ENCODE measurements at regions not wholly inside any gene's neighbourhood (a gene's known extent, or its start where the extent isn't known, plus 50 kb on each side); places are given as distances from the start of the nearest gene placed in this dataset.

DNA sequence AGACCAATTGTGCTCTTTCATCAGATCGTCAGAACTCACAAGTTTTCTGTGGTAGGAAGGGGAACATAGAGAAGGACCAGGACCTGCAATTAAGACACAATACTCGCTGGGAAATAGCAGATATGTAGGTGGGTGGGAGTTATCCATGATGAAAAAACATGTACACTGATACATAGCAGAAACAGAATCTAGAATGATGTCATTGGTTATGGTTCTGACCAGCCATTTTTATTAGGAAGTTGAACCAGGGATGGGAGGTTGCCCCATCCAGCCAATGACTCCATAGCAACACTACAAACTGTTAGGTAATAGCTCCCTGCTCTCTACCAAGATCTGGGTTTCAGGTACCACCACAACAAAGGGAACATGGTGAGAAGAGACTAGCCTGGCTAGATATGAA is 393.5 kb upstream of the PBX1 start:
- Histone ChIP-seq H4K8ac (ENCODE audit: low read depth in 2 of 2, low read length in 2 of 2) (no peak overlapping the region), H3K4me2 (ENCODE audit: low read depth, low read length) (no peak overlapping the region), H4K5ac (ENCODE audit: low read depth, low read length) (no peak overlapping the region), H3K36me3 (ENCODE audit: control insufficient read depth, insufficient read depth, low read length) (no peaks in the 10 kb centered on the region), H3K9ac (ENCODE audit: low read depth, low read length) (no peak overlapping the region), H3K9me3 (ENCODE audit: control insufficient read depth, insufficient read depth, low read length) (no peaks in the 10 kb centered on the region), H3K18ac (ENCODE audit: low read depth, low read length) (no peak overlapping the region), H2BK120ac (ENCODE audit: low read depth, low read length) (no peak overlapping the region), H2BK15ac (ENCODE audit: low read depth, low read length) (no peak overlapping the region), H2AFZ (replicated peaks; ENCODE audit: low read length, poor library complexity) (no peak overlapping the region), H2AK9ac (replicated peaks; ENCODE audit: low read depth, low read length, poor library complexity) (no peak overlapping the region), H3K9me1 (ENCODE audit: insufficient read depth, low read length) (no peaks in the 10 kb centered on the region), H4K20me1 (ENCODE audit: insufficient read depth, low read length) (no peaks in the 10 kb centered on the region), H4K91ac (ENCODE audit: insufficient read depth, low read depth, low read length) (no peak overlapping the region), H3K27ac (ENCODE audit: insufficient read depth, low read length) (no peak overlapping the region), H3K14ac (replicated peaks; ENCODE audit: low read depth, low read length) (no peak overlapping the region), H3K4ac (ENCODE audit: low read depth, low read length) (no peak overlapping the region), H2BK20ac (ENCODE audit: low read depth, low read length) (no peak overlapping the region), H3K27me3 (ENCODE audit: control insufficient read depth, insufficient read depth, low read length) (no peaks in the 10 kb centered on the region), H3K4me1 (ENCODE audit: control insufficient read depth, insufficient read depth, low read length) (no peaks in the 10 kb centered on the region), H3K56ac (ENCODE audit: extremely low read depth, insufficient read depth, low read length) (no peak overlapping the region), H3K79me1 (ENCODE audit: low read depth in 1 of 2, low read length in 2 of 2) (no peaks in the 10 kb centered on the region), H2AK5ac (ENCODE audit: low read depth, low read length) (no peak overlapping the region), H3K4me3 (ENCODE audit: insufficient read depth, low read depth, low read length) (no peak overlapping the region), H2BK5ac (ENCODE audit: low read depth, low read length, poor library complexity, severe bottlenecking) (no peak overlapping the region), H3K23ac (ENCODE audit: low read depth, low read length) (no peak overlapping the region)
- no CpG with 5 or more reads among the region's 2 CpGs for WGBS, 2 experiments (ENCODE audit: extremely low coverage in 2 of 2, insufficient read length in 1 of 2)
- dilution Hi-C loops (cut with HindIII; ENCODE audit: low sequenced_read_pairs, unreplicated experiment) (no loop called here), intact Hi-C loops (cut with micrococcal nuclease) (no loop called here), in situ Hi-C loops (cut with MboI; ENCODE audit: low sequenced_read_pairs) (no loop called here)
- TF ChIP-seq MXI1 (IDR thresholded peaks at IDR 0.05; ENCODE audit: borderline replicate concordance, low read depth, low read length) (no peak), POLR2A (IDR thresholded peaks at IDR 0.05; ENCODE audit: low read depth, low read length) (no peak), MAZ (IDR thresholded peaks at IDR 0.05; ENCODE audit: borderline replicate concordance, low read depth, low read length) (no peak), FOS (IDR thresholded peaks at IDR 0.05; ENCODE audit: low read depth, low read length) (no peak), MAFK (IDR thresholded peaks at IDR 0.05; ENCODE audit: low read depth, low read length) (no peak), NFE2L2 (IDR thresholded peaks at IDR 0.05; ENCODE audit: low read depth, low read length) (no peak), RCOR1 (IDR thresholded peaks at IDR 0.05; ENCODE audit: insufficient replicate concordance, low read length) (no peak), SMC3 (IDR thresholded peaks at IDR 0.05; ENCODE audit: low read depth, low read length) (no peak), CEBPB (IDR thresholded peaks at IDR 0.05; ENCODE audit: low read depth, low read length) (no peak), CHD1 (IDR thresholded peaks at IDR 0.05; ENCODE audit: low read depth, low read length) (no peak), RAD21 (IDR thresholded peaks at IDR 0.05; ENCODE audit: low read length) (no peak), RFX5 (IDR thresholded peaks at IDR 0.05; ENCODE audit: low read depth, low read length) (no peak), BHLHE40 (IDR thresholded peaks at IDR 0.05; ENCODE audit: low read depth, low read length) (no peak)
- TF ChIP-seq, protein P1, sequence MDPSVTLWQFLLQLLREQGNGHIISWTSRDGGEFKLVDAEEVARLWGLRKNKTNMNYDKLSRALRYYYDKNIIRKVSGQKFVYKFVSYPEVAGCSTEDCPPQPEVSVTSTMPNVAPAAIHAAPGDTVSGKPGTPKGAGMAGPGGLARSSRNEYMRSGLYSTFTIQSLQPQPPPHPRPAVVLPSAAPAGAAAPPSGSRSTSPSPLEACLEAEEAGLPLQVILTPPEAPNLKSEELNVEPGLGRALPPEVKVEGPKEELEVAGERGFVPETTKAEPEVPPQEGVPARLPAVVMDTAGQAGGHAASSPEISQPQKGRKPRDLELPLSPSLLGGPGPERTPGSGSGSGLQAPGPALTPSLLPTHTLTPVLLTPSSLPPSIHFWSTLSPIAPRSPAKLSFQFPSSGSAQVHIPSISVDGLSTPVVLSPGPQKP (IDR thresholded peaks at IDR 0.05; ENCODE audit: borderline replicate concordance, low read depth, low read length) = no peak
- TF ChIP-seq, protein P2, sequence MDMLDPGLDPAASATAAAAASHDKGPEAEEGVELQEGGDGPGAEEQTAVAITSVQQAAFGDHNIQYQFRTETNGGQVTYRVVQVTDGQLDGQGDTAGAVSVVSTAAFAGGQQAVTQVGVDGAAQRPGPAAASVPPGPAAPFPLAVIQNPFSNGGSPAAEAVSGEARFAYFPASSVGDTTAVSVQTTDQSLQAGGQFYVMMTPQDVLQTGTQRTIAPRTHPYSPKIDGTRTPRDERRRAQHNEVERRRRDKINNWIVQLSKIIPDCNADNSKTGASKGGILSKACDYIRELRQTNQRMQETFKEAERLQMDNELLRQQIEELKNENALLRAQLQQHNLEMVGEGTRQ (IDR thresholded peaks at IDR 0.05; ENCODE audit: low read depth, low read length) = no peak
- TF ChIP-seq, protein P3, sequence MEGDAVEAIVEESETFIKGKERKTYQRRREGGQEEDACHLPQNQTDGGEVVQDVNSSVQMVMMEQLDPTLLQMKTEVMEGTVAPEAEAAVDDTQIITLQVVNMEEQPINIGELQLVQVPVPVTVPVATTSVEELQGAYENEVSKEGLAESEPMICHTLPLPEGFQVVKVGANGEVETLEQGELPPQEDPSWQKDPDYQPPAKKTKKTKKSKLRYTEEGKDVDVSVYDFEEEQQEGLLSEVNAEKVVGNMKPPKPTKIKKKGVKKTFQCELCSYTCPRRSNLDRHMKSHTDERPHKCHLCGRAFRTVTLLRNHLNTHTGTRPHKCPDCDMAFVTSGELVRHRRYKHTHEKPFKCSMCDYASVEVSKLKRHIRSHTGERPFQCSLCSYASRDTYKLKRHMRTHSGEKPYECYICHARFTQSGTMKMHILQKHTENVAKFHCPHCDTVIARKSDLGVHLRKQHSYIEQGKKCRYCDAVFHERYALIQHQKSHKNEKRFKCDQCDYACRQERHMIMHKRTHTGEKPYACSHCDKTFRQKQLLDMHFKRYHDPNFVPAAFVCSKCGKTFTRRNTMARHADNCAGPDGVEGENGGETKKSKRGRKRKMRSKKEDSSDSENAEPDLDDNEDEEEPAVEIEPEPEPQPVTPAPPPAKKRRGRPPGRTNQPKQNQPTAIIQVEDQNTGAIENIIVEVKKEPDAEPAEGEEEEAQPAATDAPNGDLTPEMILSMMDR (conservative IDR thresholded peaks at IDR 0.05; ENCODE audit: low read depth, low read length) = no peak
- CTCF ChIA-PET = no interaction called here
- POLR2A ChIA-PET (ENCODE audit: unreplicated experiment) = no interaction called here
- BruUV-seq (replicated peaks) = no TSS peak
- ATAC-seq (ENCODE audit: low read depth) = no peak
- no peak for DNase-seq

Data from IMR-90 (cell line).